Suprapubic skin (tissue), 4 donors: ENCODE measurements at regions not wholly inside any gene's neighbourhood (a gene's known extent, or its start where the extent isn't known, plus 50 kb on each side); places are given as distances from the start of the nearest gene placed in this dataset.

Experiments
- EP300 ChIP-seq: sonication (generic); formaldehyde crosslinking; IDR thresholded peaks from one replicate; pipeline ENCODE4 v1.6.1; 2017; ENCODE audit warnings: antibody characterized with exemption
- POLR2A ChIP-seq, 2 donors: fragments of 450-650 bp; IDR thresholded peaks; one replicate each; pipeline ENCODE4 v1.6.1; 2017; ENCODE audit warnings: antibody characterized with exemption in 2 of 2, mild to moderate bottlenecking in 2 of 2, moderate library complexity in 2 of 2
- POLR2AphosphoS5 ChIP-seq, 3 donors: sonication (generic); formaldehyde crosslinking; IDR thresholded peaks; one replicate each; pipeline ENCODE4 v1.6.1; 2017; ENCODE audit warnings: antibody characterized with exemption in 3 of 3
- TF ChIP-seq, protein P1 (sequence below), 2 donors: fragments of 200-600 bp in 1 of 2; fragments of 450-650 bp in 1 of 2; sonication (generic) in 1 of 2; IDR thresholded peaks; one replicate each; pipeline ENCODE4 v1.5.1; 2016 to 2019; ENCODE audit warnings: antibody characterized with exemption in 2 of 2, mild to moderate bottlenecking in 1 of 2, moderate library complexity in 1 of 2

DNA sequence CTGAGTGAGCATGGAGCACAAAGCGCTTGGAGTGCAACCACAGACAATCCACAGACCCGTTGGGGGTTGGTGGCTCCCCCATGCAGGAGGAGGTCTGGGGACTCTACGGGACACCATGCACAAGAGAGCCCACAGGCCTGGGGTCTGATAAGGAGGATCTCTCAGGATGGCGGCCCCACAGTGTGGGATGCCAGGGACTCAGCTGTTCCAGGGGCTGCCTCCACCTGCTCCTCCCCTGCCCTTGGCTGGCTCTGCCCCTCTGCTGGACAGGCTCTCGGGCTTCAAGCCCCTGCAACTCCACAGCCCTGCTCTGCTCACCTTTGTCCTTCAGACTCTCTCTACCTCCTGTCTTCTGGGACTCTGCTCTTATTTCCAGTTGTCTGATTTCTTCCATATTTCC lies 184.5 kb upstream of the CHRNA7 start:
- TF ChIP-seq POLR2A (IDR thresholded peaks at IDR 0.05) (no peak), POLR2AphosphoS5 (IDR thresholded peaks at IDR 0.05) (no peak), EP300 (no peak)
- TF ChIP-seq, protein P1, sequence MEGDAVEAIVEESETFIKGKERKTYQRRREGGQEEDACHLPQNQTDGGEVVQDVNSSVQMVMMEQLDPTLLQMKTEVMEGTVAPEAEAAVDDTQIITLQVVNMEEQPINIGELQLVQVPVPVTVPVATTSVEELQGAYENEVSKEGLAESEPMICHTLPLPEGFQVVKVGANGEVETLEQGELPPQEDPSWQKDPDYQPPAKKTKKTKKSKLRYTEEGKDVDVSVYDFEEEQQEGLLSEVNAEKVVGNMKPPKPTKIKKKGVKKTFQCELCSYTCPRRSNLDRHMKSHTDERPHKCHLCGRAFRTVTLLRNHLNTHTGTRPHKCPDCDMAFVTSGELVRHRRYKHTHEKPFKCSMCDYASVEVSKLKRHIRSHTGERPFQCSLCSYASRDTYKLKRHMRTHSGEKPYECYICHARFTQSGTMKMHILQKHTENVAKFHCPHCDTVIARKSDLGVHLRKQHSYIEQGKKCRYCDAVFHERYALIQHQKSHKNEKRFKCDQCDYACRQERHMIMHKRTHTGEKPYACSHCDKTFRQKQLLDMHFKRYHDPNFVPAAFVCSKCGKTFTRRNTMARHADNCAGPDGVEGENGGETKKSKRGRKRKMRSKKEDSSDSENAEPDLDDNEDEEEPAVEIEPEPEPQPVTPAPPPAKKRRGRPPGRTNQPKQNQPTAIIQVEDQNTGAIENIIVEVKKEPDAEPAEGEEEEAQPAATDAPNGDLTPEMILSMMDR (IDR thresholded peaks at IDR 0.05) = no peak
